Transverse colon (tissue), 4 donors: ENCODE measurements at regions not wholly inside any gene's neighbourhood (a gene's known extent, or its start where the extent isn't known, plus 50 kb on each side); places are given as distances from the start of the nearest gene placed in this dataset.

Experiments
- DNase-seq: peaks from one replicate; pipeline ENCODE4 v3.0.0-alpha.2; 2019
- H3K27ac ChIP-seq, 4 donors: fragments of 200-600 bp; sonication (generic); 2 replicates each; pipeline ENCODE4 v1.5.1; 2016 to 2018; ENCODE audit warnings: inconsistent platforms in 4 of 4
- H3K27me3 ChIP-seq: fragments of 200-600 bp; sonication (generic); 2 replicates; pipeline ENCODE4 v1.5.1; 2017; ENCODE audit warnings: inconsistent platforms
- H3K36me3 ChIP-seq, 4 donors: fragments of 200-600 bp; sonication (generic); 2 replicates each; pipeline ENCODE4 v1.5.1; 2017 to 2019; ENCODE audit warnings: inconsistent platforms in 4 of 4
- H3K4me1 ChIP-seq, 4 donors: fragments of 200-600 bp; sonication (generic); 2 replicates each; pipeline ENCODE4 v1.5.1; 2017 to 2020; ENCODE audit warnings: inconsistent platforms in 4 of 4
- H3K4me3 ChIP-seq, 4 donors: fragments of 200-600 bp; sonication (generic); 1 replicate in 1 of 4; 2 replicates in 3 of 4; pipeline versions ENCODE4 v1.5.1 to v1.6.1; 2017 to 2019; ENCODE audit warnings: inconsistent platforms in 4 of 4
- H3K9me3 ChIP-seq, 2 donors: fragments of 200-600 bp; sonication (generic); 2 replicates each; pipeline ENCODE4 v1.5.1; 2017 to 2019; ENCODE audit warnings: inconsistent platforms in 2 of 2
- EP300 ChIP-seq: sonication (generic); formaldehyde crosslinking; IDR thresholded peaks from one replicate; pipeline ENCODE4 v1.6.1; 2017; ENCODE audit warnings: antibody characterized with exemption, low read depth
- POLR2A ChIP-seq: fragments of 450-650 bp; IDR thresholded peaks from one replicate; pipeline ENCODE4 v1.6.1; 2016; ENCODE audit warnings: antibody characterized with exemption, mild to moderate bottlenecking, moderate library complexity
- POLR2AphosphoS5 ChIP-seq, 3 donors: sonication (generic); formaldehyde crosslinking; IDR thresholded peaks; one replicate each; pipeline ENCODE4 v1.6.1; 2016; ENCODE audit warnings: antibody characterized with exemption in 3 of 3
- WGBS, 2 donors: methylation state at CpG; one replicate each; pipeline ENCODE4 v1.1.5; 2018; ENCODE audit warnings: low coverage in 1 of 2; 5-methylcytosine and 5-hydroxymethylcytosine counted together
- in situ Hi-C, 4 donors: fragments of 200-750 bp; cut with MboI; loops; one replicate each; pipeline versions ENCODE4 v1.15.0 to v1.15.1; 2017; ENCODE audit warnings: low sequenced_read_pairs in 3 of 4, low pct_ligation_motif_present in 1 of 4, low pct_unique_long_range_greater_than_20kb in 1 of 4
- intact Hi-C: fragments of 100-400 bp; cut with DNase I; formaldehyde crosslinking; loops from one replicate; pipeline ENCODE4 v1.15.1; 2023; ENCODE audit warnings: low total_unique reads
- TF ChIP-seq, protein P1 (sequence below), 5 experiments: fragments of 200-600 bp in 3 of 5; fragments of 450-650 bp in 2 of 5; sonication (generic) in 3 of 5; IDR thresholded peaks; 1 replicate in 2 of 5; 2 replicates in 3 of 5; pipeline ENCODE4 v1.5.1; 2016 to 2017; ENCODE audit warnings: antibody characterized with exemption in 5 of 5, inconsistent platforms in 3 of 5, mild to moderate bottlenecking in 2 of 5, moderate library complexity in 1 of 5

- 75 to 77% methylated on average over 5 of the region's 5 CpGs for WGBS, 2 donors
- intact Hi-C loops (no loop called here), in situ Hi-C loops (no loop called here)
- Histone ChIP-seq H3K9me3 (no peaks in the 10 kb centered on the region), H3K27me3 (no peaks in the 10 kb centered on the region), H3K4me3 (no peak overlapping the region), H3K27ac (no peak overlapping the region), H3K4me1 (no peaks in the 10 kb centered on the region), H3K36me3 (no peaks in the 10 kb centered on the region)
- no peak for DNase-seq
- no peak for TF ChIP-seq POLR2AphosphoS5 (IDR thresholded peaks at IDR 0.05)
- TF ChIP-seq, protein P1, sequence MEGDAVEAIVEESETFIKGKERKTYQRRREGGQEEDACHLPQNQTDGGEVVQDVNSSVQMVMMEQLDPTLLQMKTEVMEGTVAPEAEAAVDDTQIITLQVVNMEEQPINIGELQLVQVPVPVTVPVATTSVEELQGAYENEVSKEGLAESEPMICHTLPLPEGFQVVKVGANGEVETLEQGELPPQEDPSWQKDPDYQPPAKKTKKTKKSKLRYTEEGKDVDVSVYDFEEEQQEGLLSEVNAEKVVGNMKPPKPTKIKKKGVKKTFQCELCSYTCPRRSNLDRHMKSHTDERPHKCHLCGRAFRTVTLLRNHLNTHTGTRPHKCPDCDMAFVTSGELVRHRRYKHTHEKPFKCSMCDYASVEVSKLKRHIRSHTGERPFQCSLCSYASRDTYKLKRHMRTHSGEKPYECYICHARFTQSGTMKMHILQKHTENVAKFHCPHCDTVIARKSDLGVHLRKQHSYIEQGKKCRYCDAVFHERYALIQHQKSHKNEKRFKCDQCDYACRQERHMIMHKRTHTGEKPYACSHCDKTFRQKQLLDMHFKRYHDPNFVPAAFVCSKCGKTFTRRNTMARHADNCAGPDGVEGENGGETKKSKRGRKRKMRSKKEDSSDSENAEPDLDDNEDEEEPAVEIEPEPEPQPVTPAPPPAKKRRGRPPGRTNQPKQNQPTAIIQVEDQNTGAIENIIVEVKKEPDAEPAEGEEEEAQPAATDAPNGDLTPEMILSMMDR (IDR thresholded peaks at IDR 0.05), result no peak
- no peak for TF ChIP-seq EP300
- no peak for TF ChIP-seq POLR2A
Measured at GRCh38 chr10:81216949-81217348, 658.0 kb upstream of the NRG3 start.

- no peaks in the 10 kb centered on the region for H3K4me1 ChIP-seq
- H3K4me3 ChIP-seq, result no peak overlapping the region
- H3K9me3 ChIP-seq, result no peaks in the 10 kb centered on the region
- intact Hi-C loops (no loop called here), in situ Hi-C loops (no loop called here)
- 87 to 93% methylated on average over 4 of the region's 4 CpGs for WGBS, 2 donors
- H3K27me3 ChIP-seq, result no peaks in the 10 kb centered on the region
- no peaks in the 10 kb centered on the region for H3K36me3 ChIP-seq
- no peak for TF ChIP-seq EP300
- TF ChIP-seq POLR2A, result no peak
- no peak for TF ChIP-seq POLR2AphosphoS5 (IDR thresholded peaks at IDR 0.05)
- TF ChIP-seq, protein P1 (IDR thresholded peaks at IDR 0.05), result no peak
- no peak for DNase-seq
- H3K27ac ChIP-seq, result no peak overlapping the region
Measured at GRCh38 chr10:81218307-81218706, 656.7 kb upstream of the NRG3 start.

DNA sequence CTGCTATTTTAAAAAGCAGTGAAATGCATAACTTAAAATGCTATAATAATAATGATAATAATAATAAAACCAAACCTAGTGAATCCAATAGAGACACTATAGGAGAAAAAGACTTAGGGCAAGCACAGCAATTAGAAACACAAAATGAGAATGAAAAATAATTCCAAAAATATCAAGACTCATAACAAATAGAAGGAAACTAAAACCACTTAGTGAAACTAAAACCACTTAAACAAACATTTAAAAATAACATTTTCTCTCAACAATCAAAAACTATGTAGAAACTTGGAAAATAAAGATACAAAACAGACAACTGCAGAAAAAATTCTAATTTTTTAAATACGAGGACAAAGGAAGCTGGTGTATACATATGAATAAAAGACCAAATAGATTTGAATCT lies 655.2 kb upstream of the NRG3 start:
- in situ Hi-C loops, result no loop called here

DNA sequence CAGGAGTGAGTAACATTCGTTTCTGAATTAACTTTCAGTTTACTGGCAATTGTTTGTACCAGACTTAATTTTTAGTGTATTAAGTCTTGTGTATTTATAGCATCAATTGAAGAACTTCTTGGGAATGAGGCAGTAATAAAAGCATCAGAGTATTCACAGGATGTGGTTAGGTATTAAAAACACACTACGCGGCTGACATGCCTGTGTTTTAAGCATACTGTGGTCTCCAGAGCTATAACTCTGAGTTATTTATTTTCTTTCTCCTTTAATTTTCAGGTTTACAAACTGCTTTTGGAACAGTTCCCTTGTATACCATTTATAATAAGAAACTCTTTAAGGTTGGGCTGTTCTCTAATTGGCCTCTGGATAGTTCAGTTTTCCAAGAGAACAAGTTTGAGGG lies 626.1 kb upstream of the NRG3 start:
- in situ Hi-C loops, result no loop called here
- no peak for TF ChIP-seq POLR2A
- TF ChIP-seq POLR2AphosphoS5 (IDR thresholded peaks at IDR 0.05), result no peak
- TF ChIP-seq, protein P1 (IDR thresholded peaks at IDR 0.05), result no peak
- TF ChIP-seq EP300, result no peak
- DNase-seq, result no peak
- 47 to 52% methylated on average over 3 of the region's 3 CpGs for WGBS, 2 donors
- Histone ChIP-seq H3K27me3 (no peaks in the 10 kb centered on the region), H3K4me3 (no peak overlapping the region), H3K4me1 (no peaks in the 10 kb centered on the region), H3K27ac (no peak overlapping the region), H3K9me3 (no peaks in the 10 kb centered on the region), H3K36me3 (no peaks in the 10 kb centered on the region)
- intact Hi-C loops, result no loop called here

More for the DNA sequence above, 655.2 kb upstream of the NRG3 start:
- DNase-seq, result no peak
- Histone ChIP-seq H3K36me3 (no peaks in the 10 kb centered on the region), H3K27me3 (no peaks in the 10 kb centered on the region), H3K4me1 (no peaks in the 10 kb centered on the region), H3K27ac (no peak overlapping the region), H3K4me3 (no peak overlapping the region), H3K9me3 (no peaks in the 10 kb centered on the region)
- intact Hi-C loops, result no loop called here
- TF ChIP-seq, protein P1 (IDR thresholded peaks at IDR 0.05), result no peak
- TF ChIP-seq POLR2AphosphoS5 (IDR thresholded peaks at IDR 0.05) (no peak), EP300 (no peak), POLR2A (no peak)
- WGBS, 2 donors, result 51 to 56% methylated on average over 1 of the region's 1 CpG
